WTC11 (cell line): ENCODE measurements at regions not wholly inside any gene's neighbourhood (a gene's known extent, or its start where the extent isn't known, plus 50 kb on each side); places are given as distances from the start of the nearest gene placed in this dataset.

Source experiments
- AFF4 ChIP-seq: sonication (generic); formaldehyde crosslinking; IDR thresholded peaks from 2 replicates; pipeline ENCODE4 v1.8.1; 2023; ENCODE audit warnings: mild to moderate bottlenecking, missing genetic modification reagents, borderline replicate concordance
- FOXJ3 ChIP-seq: sonication (generic); formaldehyde crosslinking; IDR thresholded peaks from 2 replicates; pipeline ENCODE4 v1.9.0; 2021; ENCODE audit warnings: missing genetic modification reagents, mild to moderate bottlenecking, borderline replicate concordance
- STAT6 ChIP-seq: sonication (generic); formaldehyde crosslinking; conservative IDR thresholded peaks from 2 replicates; pipeline ENCODE4 v1.8.1; 2023; ENCODE audit warnings: mild to moderate bottlenecking, low read depth, missing genetic modification reagents, moderate library complexity

DNA sequence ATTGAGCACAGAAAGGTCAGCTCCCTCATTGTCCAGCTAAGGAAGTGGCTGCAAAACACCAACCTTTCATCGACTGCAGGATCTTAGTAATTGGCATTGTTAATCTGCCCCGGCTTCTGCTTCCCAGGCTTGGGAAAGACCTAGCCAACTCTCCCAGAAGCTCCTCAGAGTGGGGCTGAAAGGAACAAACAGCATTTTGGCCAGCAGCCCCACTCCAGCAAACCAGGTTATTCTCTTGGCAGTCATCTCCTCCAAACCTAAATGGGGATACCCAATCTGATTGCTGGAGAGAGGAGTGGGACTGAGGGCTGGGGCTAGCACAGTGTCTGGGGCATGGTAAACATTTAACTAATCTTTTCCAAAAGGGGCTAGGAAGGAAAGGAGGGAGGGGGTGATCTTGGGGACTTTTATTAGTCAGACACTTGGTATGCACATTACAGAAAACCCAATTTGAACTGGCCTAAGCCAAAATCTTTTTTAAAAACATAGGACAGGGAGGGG lies 294.4 kb downstream of the MN1 start:
- TF ChIP-seq FOXJ3 (CRISPR knock-in tag): no peak
- no peak for TF ChIP-seq STAT6
- no peak for TF ChIP-seq AFF4 (CRISPR knock-in tag)
